GM23338 (cell line): ENCODE measurements at regions not wholly inside any gene's neighbourhood (a gene's known extent, or its start where the extent isn't known, plus 50 kb on each side); places are given as distances from the start of the nearest gene placed in this dataset.

Experiments
- ATAC-seq: fragments of 200-7000 bp; cut with Tn5 transposase; 3 replicates; pipeline ENCODE4 v1.9.1; 2020
- DNase-seq: peaks from one replicate; pipeline ENCODE4 v3.0.0-alpha.2; 2015; ENCODE audit warnings: low spot score
- H2AFZ ChIP-seq: fragments of 200-600 bp; sonication (generic); 2 replicates; pipeline ENCODE4 v1.8.0; 2016; ENCODE audit warnings: antibody characterized with exemption, mild to moderate bottlenecking, moderate library complexity
- H3F3A ChIP-seq: fragments of 200-600 bp; sonication (generic); replicated peaks from 2 replicates; pipeline ENCODE4 v1.8.0; 2017; ENCODE audit warnings: antibody characterized with exemption, mixed run types, low read depth
- H3K27ac ChIP-seq: fragments of 200-600 bp; sonication (generic); 2 replicates; pipeline ENCODE4 v1.6.1; 2016; ENCODE audit warnings: low read depth
- H3K27me3 ChIP-seq: fragments of 200-600 bp; sonication (generic); 2 replicates; pipeline ENCODE4 v1.8.0; 2016; ENCODE audit warnings: mild to moderate bottlenecking, mixed run types, moderate library complexity; ENCODE audit not compliant: insufficient read depth
- H3K36me3 ChIP-seq: fragments of 200-600 bp; sonication (generic); 2 replicates; pipeline ENCODE4 v1.8.0; 2016; ENCODE audit warnings: mild to moderate bottlenecking; ENCODE audit not compliant: insufficient read depth
- H3K4me1 ChIP-seq: fragments of 200-600 bp; sonication (generic); 2 replicates; pipeline ENCODE4 v1.8.0; 2016; ENCODE audit warnings: mild to moderate bottlenecking, moderate library complexity; ENCODE audit not compliant: insufficient read depth
- H3K4me2 ChIP-seq: fragments of 200-600 bp; sonication (generic); 2 replicates; pipeline ENCODE4 v1.7.1; 2017; ENCODE audit warnings: mixed run types
- H3K4me3 ChIP-seq: fragments of 200-600 bp; sonication (generic); 2 replicates; pipeline ENCODE4 v1.6.1; 2016; ENCODE audit warnings: mixed run types
- H3K79me2 ChIP-seq: fragments of 200-600 bp; sonication (generic); replicated peaks from 2 replicates; pipeline ENCODE4 v1.8.0; 2017; ENCODE audit warnings: mild to moderate bottlenecking; ENCODE audit not compliant: insufficient read depth
- H3K9me2 ChIP-seq: fragments of 200-600 bp; sonication (generic); 2 replicates; pipeline ENCODE4 v1.8.0; 2017; ENCODE audit not compliant: insufficient read depth
- H4K20me1 ChIP-seq: fragments of 200-600 bp; sonication (generic); replicated peaks from 2 replicates; pipeline ENCODE4 v1.8.0; 2017; ENCODE audit warnings: mild to moderate bottlenecking; ENCODE audit not compliant: insufficient read depth
- H3K27ac Mint-ChIP-seq: 2 replicates; pipeline ENCODE4 v1.8.0; 2020; ENCODE audit warnings: inconsistent platforms, mild to moderate bottlenecking, moderate library complexity, mixed read lengths
- H3K27me3 Mint-ChIP-seq: 3 replicates; pipeline ENCODE4 v1.8.0; 2022; ENCODE audit warnings: low read depth, mild to moderate bottlenecking, moderate library complexity, mixed read lengths, inconsistent platforms; ENCODE audit not compliant: insufficient read depth, poor library complexity
- H3K36me3 Mint-ChIP-seq: 3 replicates; pipeline ENCODE4 v1.8.0; 2021; ENCODE audit warnings: low read depth, mild to moderate bottlenecking, inconsistent platforms, moderate library complexity, mixed read lengths
- H3K4me1 Mint-ChIP-seq: 3 replicates; pipeline ENCODE4 v1.8.0; 2020; ENCODE audit warnings: mild to moderate bottlenecking, inconsistent platforms, mixed read lengths
- H3K4me3 Mint-ChIP-seq: 3 replicates; pipeline ENCODE4 v1.8.0; 2021; ENCODE audit warnings: moderate library complexity, mild to moderate bottlenecking, inconsistent platforms, mixed read lengths
- H3K9me3 Mint-ChIP-seq: 3 replicates; pipeline ENCODE4 v1.8.0; 2020; ENCODE audit warnings: moderate library complexity, mild to moderate bottlenecking, inconsistent platforms, mixed read lengths
- CREB1 ChIP-seq: fragments of 250-450 bp; sonication (Bioruptor Pico); IDR thresholded peaks from 2 replicates; pipeline ENCODE4 v1.5.0; 2020; ENCODE audit warnings: low read depth, mild to moderate bottlenecking, moderate library complexity
- EZH2 ChIP-seq: fragments of 200-600 bp; sonication (generic); IDR thresholded peaks from one replicate; pipeline ENCODE4 v1.8.0; 2017; ENCODE audit warnings: antibody characterized with exemption, mild to moderate bottlenecking, low read depth; ENCODE audit not compliant: unreplicated experiment
- EZH2phosphoT487 ChIP-seq: fragments of 200-600 bp; sonication (generic); IDR thresholded peaks from one replicate; pipeline ENCODE4 v1.8.1; 2018; ENCODE audit warnings: antibody characterized with exemption; ENCODE audit not compliant: unreplicated experiment
- NANOG ChIP-seq: IDR thresholded peaks from 2 replicates; pipeline ENCODE4 v1.6.1; 2016; ENCODE audit warnings: antibody characterized with exemption, borderline replicate concordance
- STAT1 ChIP-seq: IDR thresholded peaks from one replicate; pipeline ENCODE4 v1.6.1; 2016; ENCODE audit warnings: antibody characterized with exemption; ENCODE audit not compliant: unreplicated experiment
- ZNF114 ChIP-seq: fragments of 250-450 bp; sonication (Bioruptor Pico); IDR thresholded peaks from 2 replicates; pipeline ENCODE4 v1.5.0; 2020; ENCODE audit warnings: mild to moderate bottlenecking, moderate library complexity
- ZNF331 ChIP-seq: fragments of 250-450 bp; sonication (Bioruptor Pico); IDR thresholded peaks from 2 replicates; pipeline ENCODE4 v1.5.0; 2020; ENCODE audit warnings: low read depth, mild to moderate bottlenecking, moderate library complexity
- TF ChIP-seq, protein P1 (sequence below): IDR thresholded peaks from one replicate; pipeline ENCODE4 v1.6.1; 2018; ENCODE audit warnings: antibody characterized with exemption; ENCODE audit not compliant: unreplicated experiment
- TF ChIP-seq, protein P2 (sequence below), 2 experiments: fragments of 200-600 bp in 1 of 2; sonication (generic) in 1 of 2; conservative IDR thresholded peaks; 2 replicates each; pipeline versions ENCODE4 v1.5.1 to v1.6.1; 2016 to 2017; ENCODE audit warnings: antibody characterized with exemption in 2 of 2, low read depth in 2 of 2, mild to moderate bottlenecking in 2 of 2, moderate library complexity in 1 of 2

DNA sequence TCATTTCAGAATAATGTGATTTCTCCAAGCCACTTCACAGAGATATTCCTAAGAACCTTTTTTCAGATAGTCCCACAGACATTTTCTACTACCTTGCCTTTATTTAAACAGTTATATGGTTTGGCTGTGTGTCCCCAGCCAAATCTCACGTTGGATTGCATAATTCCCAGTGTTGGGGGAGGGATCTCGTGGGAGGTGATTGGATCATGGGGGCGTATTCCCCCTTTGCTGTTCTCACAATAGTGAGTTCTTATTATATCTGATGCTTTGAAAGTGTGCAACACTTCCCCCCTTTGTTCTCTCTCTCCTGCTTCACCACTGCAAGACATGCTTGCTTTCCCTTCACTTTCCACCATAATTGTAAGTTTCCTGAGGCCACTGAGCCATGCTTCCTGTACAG, 93.6 kb upstream of the ZNF678 start:
- H3F3A ChIP-seq: no peaks in the 10 kb centered on the region

DNA sequence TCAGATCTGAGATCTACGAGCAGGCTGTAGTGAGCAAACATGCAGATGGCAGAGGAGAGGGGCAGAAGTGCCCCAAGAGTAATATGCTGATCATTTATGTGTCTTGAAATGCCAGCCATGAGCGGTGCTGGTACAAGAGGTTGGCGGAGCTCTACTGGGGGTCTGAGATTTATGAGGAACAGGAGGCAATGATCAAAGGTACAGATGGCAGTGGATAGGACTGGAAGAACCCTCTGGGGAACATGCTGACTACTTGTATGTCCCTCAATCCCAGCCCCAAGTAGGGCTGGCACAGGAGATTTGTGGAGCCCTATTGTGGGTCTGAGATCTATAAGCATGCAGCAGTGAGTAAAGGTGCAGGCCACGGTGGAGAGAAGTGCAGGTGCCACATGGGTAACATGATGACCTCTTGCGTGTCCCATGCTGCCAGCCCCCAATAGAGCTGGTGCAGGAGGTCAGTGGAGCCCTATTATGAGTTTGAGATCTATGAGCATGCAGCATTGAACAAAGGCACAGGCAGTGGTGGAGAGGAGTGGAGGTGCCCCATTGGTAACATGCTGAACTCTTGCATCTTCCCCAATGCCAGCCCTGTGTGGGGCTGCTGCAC, 97.2 kb upstream of the ZNF678 start:
- ATAC-seq (no peak), DNase-seq (no peak)
- H3K27me3 ChIP-seq: no peaks in the 10 kb centered on the region
- no peaks in the 10 kb centered on the region for H3K4me1 ChIP-seq
- Mint-ChIP-seq H3K27me3 (peaks cover 2% of the 10 kb centered on the region), H3K36me3 (peaks cover 8% of the 10 kb centered on the region; the same call in 2 of the 3 replicates), H3K4me1 (peaks cover 1% of the 10 kb centered on the region; the same call in 1 of the 3 replicates), H3K4me3 (no peak overlapping the region), H3K27ac (no peak overlapping the region), H3K9me3 (peaks cover 16% of the 10 kb centered on the region)
- TF ChIP-seq, protein P1, sequence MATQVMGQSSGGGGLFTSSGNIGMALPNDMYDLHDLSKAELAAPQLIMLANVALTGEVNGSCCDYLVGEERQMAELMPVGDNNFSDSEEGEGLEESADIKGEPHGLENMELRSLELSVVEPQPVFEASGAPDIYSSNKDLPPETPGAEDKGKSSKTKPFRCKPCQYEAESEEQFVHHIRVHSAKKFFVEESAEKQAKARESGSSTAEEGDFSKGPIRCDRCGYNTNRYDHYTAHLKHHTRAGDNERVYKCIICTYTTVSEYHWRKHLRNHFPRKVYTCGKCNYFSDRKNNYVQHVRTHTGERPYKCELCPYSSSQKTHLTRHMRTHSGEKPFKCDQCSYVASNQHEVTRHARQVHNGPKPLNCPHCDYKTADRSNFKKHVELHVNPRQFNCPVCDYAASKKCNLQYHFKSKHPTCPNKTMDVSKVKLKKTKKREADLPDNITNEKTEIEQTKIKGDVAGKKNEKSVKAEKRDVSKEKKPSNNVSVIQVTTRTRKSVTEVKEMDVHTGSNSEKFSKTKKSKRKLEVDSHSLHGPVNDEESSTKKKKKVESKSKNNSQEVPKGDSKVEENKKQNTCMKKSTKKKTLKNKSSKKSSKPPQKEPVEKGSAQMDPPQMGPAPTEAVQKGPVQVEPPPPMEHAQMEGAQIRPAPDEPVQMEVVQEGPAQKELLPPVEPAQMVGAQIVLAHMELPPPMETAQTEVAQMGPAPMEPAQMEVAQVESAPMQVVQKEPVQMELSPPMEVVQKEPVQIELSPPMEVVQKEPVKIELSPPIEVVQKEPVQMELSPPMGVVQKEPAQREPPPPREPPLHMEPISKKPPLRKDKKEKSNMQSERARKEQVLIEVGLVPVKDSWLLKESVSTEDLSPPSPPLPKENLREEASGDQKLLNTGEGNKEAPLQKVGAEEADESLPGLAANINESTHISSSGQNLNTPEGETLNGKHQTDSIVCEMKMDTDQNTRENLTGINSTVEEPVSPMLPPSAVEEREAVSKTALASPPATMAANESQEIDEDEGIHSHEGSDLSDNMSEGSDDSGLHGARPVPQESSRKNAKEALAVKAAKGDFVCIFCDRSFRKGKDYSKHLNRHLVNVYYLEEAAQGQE: no peak
- TF ChIP-seq STAT1: no peak
- no peak for TF ChIP-seq EZH2
- no peaks in the 10 kb centered on the region; the same call in 1 of the 2 replicates for H3K36me3 ChIP-seq
- H3K79me2 ChIP-seq: no peaks in the 10 kb centered on the region
- 0 out of 2 replicates have a peak overlapping the region, but pooled peaks have one; percentile 56 for H2AFZ ChIP-seq
- H3K4me2 ChIP-seq: no peak overlapping the region
- H3K9me2 ChIP-seq: no peaks in the 10 kb centered on the region
- H3F3A ChIP-seq: no peaks in the 10 kb centered on the region
- no peak overlapping the region for H3K4me3 ChIP-seq
- no peaks in the 10 kb centered on the region for H4K20me1 ChIP-seq
- H3K27ac ChIP-seq: no peak overlapping the region

More for the DNA sequence above, 93.6 kb upstream of the ZNF678 start:
- H3K27me3 Mint-ChIP-seq: peaks cover 4% of the 10 kb centered on the region
- H3K27ac Mint-ChIP-seq: no peak overlapping the region
- peaks cover 8% of the 10 kb centered on the region; the same call in 2 of the 3 replicates for H3K36me3 Mint-ChIP-seq
- ATAC-seq: no peak
- no peaks in the 10 kb centered on the region; the same call in 1 of the 2 replicates for H3K36me3 ChIP-seq
- no peak for DNase-seq
- H3K27me3 ChIP-seq: no peaks in the 10 kb centered on the region
- H3K4me3 Mint-ChIP-seq: no peak overlapping the region
- 0 out of 2 replicates have a peak, but pooled peaks cover 4% of the 10 kb centered on the region for H3K9me2 ChIP-seq
- no peak overlapping the region for H2AFZ ChIP-seq
- H3K27ac ChIP-seq: no peak overlapping the region
- TF ChIP-seq ZNF331 (CRISPR knock-in tag): no peak
- TF ChIP-seq EZH2phosphoT487: no peak
- TF ChIP-seq STAT1: no peak
- no peak for TF ChIP-seq ZNF114 (CRISPR knock-in tag)
- TF ChIP-seq CREB1 (CRISPR knock-in tag): no peak
- TF ChIP-seq, protein P2, sequence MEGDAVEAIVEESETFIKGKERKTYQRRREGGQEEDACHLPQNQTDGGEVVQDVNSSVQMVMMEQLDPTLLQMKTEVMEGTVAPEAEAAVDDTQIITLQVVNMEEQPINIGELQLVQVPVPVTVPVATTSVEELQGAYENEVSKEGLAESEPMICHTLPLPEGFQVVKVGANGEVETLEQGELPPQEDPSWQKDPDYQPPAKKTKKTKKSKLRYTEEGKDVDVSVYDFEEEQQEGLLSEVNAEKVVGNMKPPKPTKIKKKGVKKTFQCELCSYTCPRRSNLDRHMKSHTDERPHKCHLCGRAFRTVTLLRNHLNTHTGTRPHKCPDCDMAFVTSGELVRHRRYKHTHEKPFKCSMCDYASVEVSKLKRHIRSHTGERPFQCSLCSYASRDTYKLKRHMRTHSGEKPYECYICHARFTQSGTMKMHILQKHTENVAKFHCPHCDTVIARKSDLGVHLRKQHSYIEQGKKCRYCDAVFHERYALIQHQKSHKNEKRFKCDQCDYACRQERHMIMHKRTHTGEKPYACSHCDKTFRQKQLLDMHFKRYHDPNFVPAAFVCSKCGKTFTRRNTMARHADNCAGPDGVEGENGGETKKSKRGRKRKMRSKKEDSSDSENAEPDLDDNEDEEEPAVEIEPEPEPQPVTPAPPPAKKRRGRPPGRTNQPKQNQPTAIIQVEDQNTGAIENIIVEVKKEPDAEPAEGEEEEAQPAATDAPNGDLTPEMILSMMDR (conservative IDR thresholded peaks at IDR 0.05; ENCODE audit: low read depth in 2 of 2): no peak
- no peak for TF ChIP-seq NANOG
- no peak for TF ChIP-seq EZH2
- H4K20me1 ChIP-seq: no peaks in the 10 kb centered on the region
- H3K9me3 Mint-ChIP-seq: peaks cover 16% of the 10 kb centered on the region
- H3K4me2 ChIP-seq: no peak overlapping the region
- H3K4me1 ChIP-seq: no peaks in the 10 kb centered on the region
- H3K4me3 ChIP-seq: no peak overlapping the region
- peaks cover 6% of the 10 kb centered on the region; the same call in 1 of the 3 replicates for H3K4me1 Mint-ChIP-seq
- no peaks in the 10 kb centered on the region for H3K79me2 ChIP-seq
